ENCODE measurements at regions not wholly inside any gene's neighbourhood (a gene's known extent, or its start where the extent isn't known, plus 50 kb on each side); places are given as distances from the start of the nearest gene placed in this dataset.
A peak's percentile ranks its signal among the peaks of the same experiment; 100 is the strongest.

DNA sequence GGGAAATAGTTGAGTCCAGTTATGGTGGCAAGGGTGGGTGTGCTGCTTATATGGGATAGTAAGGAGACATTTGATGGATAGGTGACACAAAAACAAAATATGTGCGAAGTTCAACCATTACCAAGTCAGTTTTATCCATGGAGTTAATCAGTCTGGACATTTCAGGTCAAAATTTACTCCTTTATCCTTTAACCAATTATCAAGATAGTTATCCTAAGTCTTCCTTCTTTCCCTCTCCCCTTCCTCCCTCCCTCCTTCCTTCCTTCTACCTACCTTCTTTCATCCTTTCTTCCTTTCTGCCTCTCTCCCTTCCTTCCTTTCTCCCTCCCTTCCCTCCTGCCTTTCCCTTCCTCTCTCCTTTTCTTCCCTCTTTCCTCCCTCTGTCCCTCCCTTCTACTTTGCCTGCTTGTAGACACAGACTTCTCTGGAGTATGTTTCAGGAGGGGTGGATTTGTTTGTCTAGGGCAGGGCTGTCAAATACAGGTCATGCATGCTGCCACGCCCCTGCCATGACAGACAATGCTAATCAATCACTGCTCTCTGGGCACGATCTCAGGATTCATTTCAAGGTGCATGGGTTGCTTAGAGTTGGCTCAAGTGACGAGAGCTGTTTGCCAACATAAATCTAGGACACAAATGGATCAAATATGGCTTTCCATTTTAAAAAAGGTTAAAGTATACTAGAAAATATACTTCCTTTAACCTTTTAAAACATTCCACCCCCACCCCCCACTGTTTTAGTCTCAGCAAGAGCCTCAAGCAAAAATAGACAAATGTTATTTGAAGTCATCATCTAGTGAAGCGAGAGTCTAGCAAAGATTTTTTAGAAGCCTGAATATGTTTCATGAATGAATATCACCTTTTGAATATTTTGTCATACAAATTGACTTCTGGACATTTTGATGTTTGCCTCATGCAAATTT lies 281.6 kb upstream of the CITED2 start:
- no peak for DNase-seq (ENCODE audit: insufficient read length, low spot score, missing footprints)
- no peak overlapping the region for H2AFZ ChIP-seq (ENCODE audit: low read length)
- H3K9me3 ChIP-seq (ENCODE audit: low read depth, low read length): no peaks in the 10 kb centered on the region
- H3K79me2 ChIP-seq (ENCODE audit: insufficient read depth, low read length): no peaks in the 10 kb centered on the region
- H3K4me2 ChIP-seq (ENCODE audit: insufficient read depth, low read length): no peak overlapping the region
- H3K27ac ChIP-seq (ENCODE audit: low read depth, low read length): no peak overlapping the region
- TF ChIP-seq, protein P1, sequence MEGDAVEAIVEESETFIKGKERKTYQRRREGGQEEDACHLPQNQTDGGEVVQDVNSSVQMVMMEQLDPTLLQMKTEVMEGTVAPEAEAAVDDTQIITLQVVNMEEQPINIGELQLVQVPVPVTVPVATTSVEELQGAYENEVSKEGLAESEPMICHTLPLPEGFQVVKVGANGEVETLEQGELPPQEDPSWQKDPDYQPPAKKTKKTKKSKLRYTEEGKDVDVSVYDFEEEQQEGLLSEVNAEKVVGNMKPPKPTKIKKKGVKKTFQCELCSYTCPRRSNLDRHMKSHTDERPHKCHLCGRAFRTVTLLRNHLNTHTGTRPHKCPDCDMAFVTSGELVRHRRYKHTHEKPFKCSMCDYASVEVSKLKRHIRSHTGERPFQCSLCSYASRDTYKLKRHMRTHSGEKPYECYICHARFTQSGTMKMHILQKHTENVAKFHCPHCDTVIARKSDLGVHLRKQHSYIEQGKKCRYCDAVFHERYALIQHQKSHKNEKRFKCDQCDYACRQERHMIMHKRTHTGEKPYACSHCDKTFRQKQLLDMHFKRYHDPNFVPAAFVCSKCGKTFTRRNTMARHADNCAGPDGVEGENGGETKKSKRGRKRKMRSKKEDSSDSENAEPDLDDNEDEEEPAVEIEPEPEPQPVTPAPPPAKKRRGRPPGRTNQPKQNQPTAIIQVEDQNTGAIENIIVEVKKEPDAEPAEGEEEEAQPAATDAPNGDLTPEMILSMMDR (IDR thresholded peaks at IDR 0.05; ENCODE audit: extremely low read depth, low read depth, low read length): no peak
- H3K4me3 ChIP-seq (ENCODE audit: insufficient read depth, low read length): no peak overlapping the region
- no peaks in the 10 kb centered on the region for H3K36me3 ChIP-seq (ENCODE audit: insufficient read depth, low read length)
- H3K4me1 ChIP-seq (ENCODE audit: insufficient read depth, low read length): no peaks in the 10 kb centered on the region
- H4K20me1 ChIP-seq (ENCODE audit: insufficient read depth, low read length): no peaks in the 10 kb centered on the region
- no peaks in the 10 kb centered on the region for H3K27me3 ChIP-seq (ENCODE audit: insufficient read depth, low read length)

DNA sequence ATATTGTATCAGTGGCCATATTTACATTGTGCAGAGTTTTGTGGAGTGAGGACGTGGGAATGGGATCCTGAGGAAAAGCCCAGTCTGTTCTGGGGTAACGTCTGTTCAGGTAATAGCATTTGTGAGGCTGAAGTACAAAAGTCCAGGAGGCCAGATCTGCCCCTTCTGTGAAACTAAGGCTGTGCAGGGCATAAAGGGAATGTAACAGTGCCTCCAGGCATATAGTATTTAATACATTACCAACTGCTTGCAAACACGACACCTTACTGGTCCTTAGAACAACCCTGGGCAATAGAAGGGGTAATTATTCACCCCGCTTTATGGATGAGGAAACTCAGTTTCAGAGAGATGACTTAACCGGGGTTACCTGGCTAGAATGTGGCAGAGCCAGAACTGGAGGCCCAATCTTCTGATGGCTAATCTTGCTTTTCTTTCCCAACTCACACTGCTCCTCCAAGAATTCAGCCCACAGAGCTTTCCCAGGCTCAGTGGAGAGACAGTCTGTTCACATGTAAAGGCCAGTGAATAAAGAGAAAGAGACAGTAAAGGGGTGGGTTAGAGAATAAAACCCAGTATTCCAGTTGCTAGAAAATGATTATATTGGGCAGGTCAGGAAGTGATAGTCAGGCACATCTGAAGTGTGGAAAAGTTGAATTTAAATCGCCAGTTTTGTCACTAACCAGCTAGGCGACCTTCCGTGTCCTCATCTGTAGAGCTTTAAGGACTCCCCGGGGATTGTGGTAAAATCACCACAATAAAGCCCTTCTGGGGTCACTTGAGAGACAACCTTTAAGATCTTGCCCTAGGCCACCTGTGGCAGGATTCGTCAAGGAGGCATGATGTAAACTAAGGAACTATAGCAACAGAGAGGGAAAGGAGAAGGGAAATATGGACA lies 280.7 kb upstream of the CITED2 start:
- H3K27me3 ChIP-seq (ENCODE audit: insufficient read depth, low read length): no peaks in the 10 kb centered on the region
- no peak overlapping the region for H3K4me2 ChIP-seq (ENCODE audit: insufficient read depth, low read length)
- TF ChIP-seq, protein P1 (IDR thresholded peaks at IDR 0.05; ENCODE audit: extremely low read depth, low read depth, low read length): no peak
- no peaks in the 10 kb centered on the region for H3K4me1 ChIP-seq (ENCODE audit: insufficient read depth, low read length)
- no peak overlapping the region for H2AFZ ChIP-seq (ENCODE audit: low read length)
- no peak overlapping the region for H3K4me3 ChIP-seq (ENCODE audit: insufficient read depth, low read length)
- no peaks in the 10 kb centered on the region for H3K36me3 ChIP-seq (ENCODE audit: insufficient read depth, low read length)
- H3K9me3 ChIP-seq (ENCODE audit: low read depth, low read length): no peaks in the 10 kb centered on the region
- no peaks in the 10 kb centered on the region for H4K20me1 ChIP-seq (ENCODE audit: insufficient read depth, low read length)
- no peak overlapping the region for H3K27ac ChIP-seq (ENCODE audit: low read depth, low read length)
- DNase-seq (ENCODE audit: insufficient read length, low spot score, missing footprints): no peak
- no peaks in the 10 kb centered on the region for H3K79me2 ChIP-seq (ENCODE audit: insufficient read depth, low read length)

DNA sequence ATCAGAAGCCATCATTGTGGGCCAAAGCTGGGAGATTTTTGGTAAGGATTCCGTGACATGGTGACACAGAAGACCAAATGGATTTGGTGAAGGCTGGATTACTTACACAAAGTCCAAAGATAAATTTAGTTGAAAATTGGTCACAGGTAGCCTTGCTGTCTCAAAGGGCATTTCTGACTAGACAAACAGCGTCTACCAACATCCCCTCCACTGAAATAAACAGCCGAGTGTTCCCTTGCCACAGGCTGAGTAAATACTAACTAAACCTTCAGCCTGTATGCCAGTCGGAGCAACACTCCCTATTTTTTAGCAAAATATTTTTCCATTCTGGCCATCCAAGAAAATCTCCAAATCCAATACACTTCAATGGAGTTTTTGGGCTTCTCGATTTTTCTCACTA lies 279.9 kb upstream of the CITED2 start:
- H3K4me1 ChIP-seq (ENCODE audit: insufficient read depth, low read length): no peaks in the 10 kb centered on the region
- H3K4me2 ChIP-seq (ENCODE audit: insufficient read depth, low read length): no peak overlapping the region
- H3K27me3 ChIP-seq (ENCODE audit: insufficient read depth, low read length): no peaks in the 10 kb centered on the region
- H3K9me3 ChIP-seq (ENCODE audit: low read depth, low read length): no peaks in the 10 kb centered on the region
- TF ChIP-seq, protein P1 (IDR thresholded peaks at IDR 0.05; ENCODE audit: extremely low read depth, low read depth, low read length): no peak
- H3K27ac ChIP-seq (ENCODE audit: low read depth, low read length): no peak overlapping the region
- DNase-seq (ENCODE audit: insufficient read length, low spot score, missing footprints): no peak
- H3K36me3 ChIP-seq (ENCODE audit: insufficient read depth, low read length): no peaks in the 10 kb centered on the region
- no peak overlapping the region for H3K4me3 ChIP-seq (ENCODE audit: insufficient read depth, low read length)
- H4K20me1 ChIP-seq (ENCODE audit: insufficient read depth, low read length): no peaks in the 10 kb centered on the region
- H2AFZ ChIP-seq (ENCODE audit: low read length): no peak overlapping the region
- H3K79me2 ChIP-seq (ENCODE audit: insufficient read depth, low read length): no peaks in the 10 kb centered on the region

DNA sequence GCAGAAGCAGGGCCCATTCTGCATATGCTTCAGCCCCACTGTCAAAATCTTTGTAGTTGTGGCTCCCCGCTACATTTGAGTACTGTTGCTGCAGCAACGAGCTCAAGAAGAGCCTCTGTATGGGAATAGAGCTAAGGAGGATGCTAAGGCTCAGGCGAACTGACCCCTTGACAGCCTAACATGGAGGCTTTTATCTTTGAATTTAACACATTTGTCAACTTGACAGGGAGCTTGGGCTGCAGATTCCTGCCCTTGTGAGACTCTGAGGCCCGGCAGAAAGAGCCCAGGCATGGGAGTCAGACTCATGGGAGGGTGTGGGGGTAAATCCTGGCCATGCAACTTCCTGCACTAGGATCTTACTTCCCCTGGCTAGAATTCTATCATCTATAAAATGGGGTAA lies 278.7 kb upstream of the CITED2 start:
- H4K20me1 ChIP-seq (ENCODE audit: insufficient read depth, low read length): no peaks in the 10 kb centered on the region
- H3K27me3 ChIP-seq (ENCODE audit: insufficient read depth, low read length): no peaks in the 10 kb centered on the region
- no peaks in the 10 kb centered on the region for H3K79me2 ChIP-seq (ENCODE audit: insufficient read depth, low read length)
- H3K9me3 ChIP-seq (ENCODE audit: low read depth, low read length): no peaks in the 10 kb centered on the region
- H3K27ac ChIP-seq (ENCODE audit: low read depth, low read length): no peak overlapping the region
- H3K4me2 ChIP-seq (ENCODE audit: insufficient read depth, low read length): no peak overlapping the region
- no peaks in the 10 kb centered on the region for H3K36me3 ChIP-seq (ENCODE audit: insufficient read depth, low read length)
- no peak overlapping the region for H3K4me3 ChIP-seq (ENCODE audit: insufficient read depth, low read length)
- TF ChIP-seq, protein P1 (IDR thresholded peaks at IDR 0.05; ENCODE audit: extremely low read depth, low read depth, low read length): no peak
- DNase-seq (ENCODE audit: insufficient read length, low spot score, missing footprints): no peak
- no peaks in the 10 kb centered on the region for H3K4me1 ChIP-seq (ENCODE audit: insufficient read depth, low read length)
- peak overlapping the region; percentile 7 for H2AFZ ChIP-seq (ENCODE audit: low read length)
